GM21786 (cell line): ENCODE measurements at regions not wholly inside any gene's neighbourhood (a gene's known extent, or its start where the extent isn't known, plus 50 kb on each side); places are given as distances from the start of the nearest gene placed in this dataset.

Source experiments
- ATAC-seq: cut with Tn5 transposase; IDR thresholded peaks from one replicate; pipeline ENCODE4 v1.9.1; 2021; ENCODE audit not compliant: unreplicated experiment

DNA sequence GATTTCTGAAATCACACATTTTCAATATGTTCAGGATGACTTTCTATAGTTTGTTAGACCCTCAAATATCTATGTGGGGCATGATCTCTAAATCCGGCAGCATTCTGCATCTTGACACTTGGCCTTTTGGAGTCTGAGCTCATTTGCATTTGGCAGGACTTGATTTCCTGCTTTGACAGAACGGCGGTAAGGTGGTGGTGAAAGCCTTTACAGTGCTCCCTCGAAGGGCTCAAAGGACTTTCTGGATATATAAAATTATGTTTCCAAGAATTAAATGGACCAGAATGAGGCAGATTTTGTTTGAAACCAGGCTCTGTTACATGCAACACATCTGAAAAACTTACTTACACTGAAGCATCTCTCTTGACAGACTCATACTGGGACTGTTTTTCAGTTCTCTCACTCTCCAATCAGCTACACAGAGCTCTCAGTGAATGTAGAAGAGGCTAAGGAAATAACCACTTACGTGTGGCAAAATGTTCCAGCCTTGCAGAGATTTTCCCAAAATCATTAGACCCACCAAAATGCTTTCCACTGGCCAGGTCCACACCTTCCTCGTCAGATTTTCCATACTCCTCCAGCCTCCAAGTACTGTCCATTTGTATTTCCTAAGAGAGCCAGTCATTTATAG, 207.2 kb downstream of the SPRY2 start:
- ATAC-seq: no peak

DNA sequence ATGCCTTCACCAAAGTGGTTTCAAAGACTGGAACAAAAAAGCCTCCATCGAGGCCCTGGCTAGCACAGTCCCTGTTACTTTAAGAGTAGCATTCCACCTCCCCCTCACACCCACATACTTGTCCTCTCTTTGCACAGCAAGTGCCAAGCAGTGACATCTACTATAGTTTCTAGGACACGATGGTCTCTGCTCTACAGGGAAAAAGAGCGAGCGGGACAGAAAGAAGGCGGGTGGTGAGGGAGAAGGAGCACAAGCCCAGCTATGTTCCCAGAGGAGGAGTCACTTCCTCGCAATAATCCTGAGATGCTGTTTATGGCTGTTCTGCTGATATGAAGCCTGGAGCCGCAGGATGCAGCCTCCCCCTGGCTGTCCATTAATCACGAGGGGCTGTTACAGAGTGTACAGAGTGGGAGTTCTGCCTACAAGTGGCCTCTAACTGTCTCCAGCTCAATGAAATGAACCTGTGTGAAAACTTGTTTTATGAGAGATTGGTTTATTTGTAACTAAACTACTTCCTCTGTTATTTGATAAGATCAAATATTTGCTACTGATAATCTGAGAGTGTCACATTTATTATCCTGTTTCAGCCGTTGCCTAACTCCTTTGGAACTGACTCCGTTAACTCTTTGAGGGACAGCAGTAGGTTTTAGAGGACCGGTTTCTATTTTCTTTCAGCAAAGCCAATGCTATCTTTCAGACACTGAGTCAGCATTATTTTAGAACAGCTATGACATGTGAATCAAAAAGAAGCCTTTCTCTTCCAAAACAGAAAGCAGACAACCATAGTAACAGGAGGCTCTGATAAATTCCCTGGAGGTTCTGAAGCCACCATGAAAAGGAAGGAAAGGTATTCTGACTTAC, 208.0 kb downstream of the SPRY2 start:
- ATAC-seq: no peak

- ATAC-seq: no peak
Observed at GRCh38 chr13:80131204-80131603, 209.7 kb downstream of the SPRY2 start.

DNA sequence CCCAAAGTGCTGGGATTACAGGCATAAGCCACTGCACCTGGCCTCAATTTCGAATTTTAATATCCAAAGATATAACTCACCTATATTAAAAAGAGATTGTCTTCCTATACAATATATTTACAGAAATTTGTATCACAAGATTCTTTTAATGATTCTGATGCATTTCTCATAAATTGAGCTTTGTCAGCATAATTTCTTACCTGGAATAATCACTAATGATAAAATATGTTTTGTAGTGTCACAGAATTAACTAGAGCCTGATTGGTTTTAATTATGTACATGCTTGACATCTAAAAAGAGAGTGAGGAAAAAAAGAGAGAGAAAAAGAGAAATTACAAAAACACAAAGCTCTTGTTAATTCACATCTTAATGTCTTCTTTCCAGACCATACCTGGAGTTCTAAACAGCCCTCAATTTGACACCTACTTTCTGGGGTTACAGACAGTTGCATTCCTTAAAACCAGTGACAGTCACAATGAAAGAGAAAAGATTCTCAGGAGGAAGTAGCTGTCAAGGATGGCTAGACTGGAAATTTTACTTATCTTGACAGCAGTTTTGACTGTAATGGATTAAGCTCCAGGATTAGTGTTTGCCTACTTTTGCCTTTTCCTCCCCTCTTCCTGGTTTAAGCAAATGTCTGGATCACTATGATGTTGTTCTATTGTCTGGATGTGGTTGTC, 214.4 kb downstream of the SPRY2 start:
- no peak for ATAC-seq

GRCh38 chr13:80123945-80124344, 217.0 kb downstream of the SPRY2 start:
- no peak for ATAC-seq

DNA sequence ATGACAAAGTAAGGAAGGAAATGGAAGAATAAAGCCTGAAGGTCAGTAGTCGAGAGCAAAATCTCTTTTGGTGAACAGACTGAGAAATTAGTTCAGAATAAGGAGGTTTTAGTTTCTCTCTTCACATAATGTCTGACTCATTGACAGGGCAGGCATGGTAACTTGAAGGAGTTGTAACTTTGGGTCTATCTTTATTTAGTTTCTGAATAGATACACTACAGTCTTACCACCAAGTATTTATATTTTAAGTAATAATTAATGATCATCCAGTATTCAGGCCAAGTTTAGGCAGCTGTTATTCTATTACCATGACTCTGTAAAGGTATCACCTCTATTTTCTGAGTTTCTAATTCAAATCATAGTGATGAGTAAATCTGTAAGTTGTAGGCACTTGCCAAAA, 219.9 kb downstream of the SPRY2 start:
- ATAC-seq: peak; percentile 57

- ATAC-seq: no peak
Observed at GRCh38 chr13:80118506-80118905, 222.4 kb downstream of the SPRY2 start.

GRCh38 chr13:80118099-80118498, 222.8 kb downstream of the SPRY2 start:
- no peak for ATAC-seq

- ATAC-seq: no peak
Observed at GRCh38 chr13:80117515-80117914, 223.4 kb downstream of the SPRY2 start.

GRCh38 chr13:80116107-80116506, 224.8 kb downstream of the SPRY2 start:
- ATAC-seq: no peak

DNA sequence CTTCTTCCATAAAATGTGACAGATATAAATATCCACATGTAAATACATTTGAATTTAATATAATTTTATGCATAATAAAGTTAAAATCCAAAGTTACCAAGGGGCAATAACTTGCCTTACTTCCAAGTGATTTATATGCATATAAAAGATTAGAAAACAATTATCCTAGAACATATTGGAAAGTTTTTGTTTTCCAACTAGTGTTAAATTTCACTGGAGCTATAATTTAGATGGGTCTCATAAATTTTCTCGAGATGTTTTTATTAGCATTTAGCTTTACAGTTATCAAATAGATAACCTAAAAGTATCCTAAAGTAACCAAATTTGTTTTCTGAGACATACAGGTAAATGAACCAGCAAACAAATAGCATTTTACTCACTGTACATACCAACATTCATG, 225.3 kb downstream of the SPRY2 start:
- no peak for ATAC-seq

DNA sequence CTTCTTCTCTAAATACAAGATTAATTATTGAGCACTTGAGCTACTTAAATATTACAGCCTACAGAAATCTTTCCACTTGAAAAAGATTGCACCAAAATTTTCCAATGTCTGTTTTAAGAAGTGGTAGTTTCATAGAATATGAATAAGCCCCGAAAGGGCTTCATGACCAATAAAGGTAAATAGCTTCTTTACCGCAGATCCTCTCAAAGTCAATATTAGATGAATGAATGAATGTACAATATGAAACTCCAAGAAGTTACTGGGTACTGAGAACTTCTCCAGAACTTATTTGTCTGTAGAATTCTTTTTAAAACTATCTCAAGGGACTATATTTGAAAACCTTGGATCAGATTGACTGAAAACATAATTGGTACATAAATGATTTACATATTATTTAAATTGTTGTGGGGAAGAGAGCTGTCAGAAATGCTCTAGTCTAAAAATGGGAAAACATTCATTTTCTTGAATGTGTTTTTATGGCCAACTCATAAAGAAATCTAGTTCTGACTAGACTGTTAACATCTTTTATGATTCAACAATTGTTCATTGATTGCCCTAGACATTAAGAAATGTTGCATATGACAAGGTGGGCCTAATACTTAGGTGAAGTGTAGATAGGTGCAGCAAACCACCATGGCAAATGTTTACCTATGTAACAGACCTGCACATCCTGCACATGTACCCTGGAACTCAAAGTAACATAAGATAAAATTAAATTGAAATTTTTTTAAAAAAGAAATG, 227.0 kb downstream of the SPRY2 start:
- no peak for ATAC-seq

- ATAC-seq: no peak
Observed at GRCh38 chr13:80109303-80109702, 231.6 kb downstream of the SPRY2 start.

DNA sequence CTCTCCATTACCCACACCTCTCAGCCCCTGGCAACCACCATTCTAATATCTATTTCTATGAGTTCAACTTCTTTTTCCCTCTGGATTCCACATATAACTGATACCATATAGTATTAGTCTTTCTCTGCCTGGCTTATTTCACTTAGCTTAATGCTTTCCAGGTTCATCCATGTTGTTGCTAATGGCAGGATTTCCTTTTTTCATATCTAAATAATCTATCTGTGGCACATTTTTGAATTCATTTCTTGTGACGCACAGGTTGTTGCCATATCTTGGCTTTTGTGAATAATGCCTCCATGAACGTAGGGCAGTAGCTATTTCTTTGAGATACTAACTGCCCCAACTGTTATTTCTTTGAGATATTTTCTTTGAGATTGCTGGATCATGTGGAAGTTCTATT, 235.6 kb downstream of the SPRY2 start:
- ATAC-seq: no peak

DNA sequence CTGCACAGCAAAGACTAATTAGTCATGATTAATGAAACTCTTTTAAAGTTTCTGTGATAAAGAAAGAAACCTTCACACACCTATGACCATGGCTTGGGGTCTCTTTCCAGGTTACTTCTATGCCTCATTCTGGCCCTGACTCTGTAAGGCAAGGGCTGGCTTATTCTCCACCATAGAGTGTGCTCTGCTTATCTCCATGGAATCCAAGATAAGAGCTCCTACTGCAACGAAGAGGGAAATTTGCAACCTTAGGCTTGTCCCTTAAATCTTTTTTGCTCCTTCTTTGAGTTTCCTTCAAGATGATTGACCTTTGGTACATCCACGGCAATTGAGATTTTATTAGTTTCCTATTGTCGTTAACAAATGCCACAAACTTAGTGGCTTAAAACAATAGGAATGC, 239.9 kb downstream of the SPRY2 start:
- no peak for ATAC-seq

- ATAC-seq: no peak
Observed at GRCh38 chr13:80100636-80101035, 240.3 kb downstream of the SPRY2 start.

DNA sequence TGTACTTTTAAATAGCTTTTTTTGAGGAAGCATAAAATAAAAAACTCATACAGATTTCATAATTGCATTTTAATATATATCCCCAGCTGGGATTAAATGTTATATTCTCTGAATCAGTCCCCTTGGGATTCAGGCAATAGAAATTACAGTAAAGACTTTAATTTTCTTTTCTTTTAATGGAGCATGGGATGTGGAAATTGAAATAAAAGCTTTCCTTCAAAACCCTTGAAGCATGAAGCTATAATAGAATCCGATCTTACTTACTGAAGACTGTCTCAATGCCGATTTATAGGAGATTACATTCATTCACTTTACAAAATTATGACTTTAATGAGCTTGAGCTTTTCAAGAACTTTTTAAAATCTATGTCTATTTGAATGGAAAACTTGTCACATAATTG, 243.4 kb downstream of the SPRY2 start:
- no peak for ATAC-seq

DNA sequence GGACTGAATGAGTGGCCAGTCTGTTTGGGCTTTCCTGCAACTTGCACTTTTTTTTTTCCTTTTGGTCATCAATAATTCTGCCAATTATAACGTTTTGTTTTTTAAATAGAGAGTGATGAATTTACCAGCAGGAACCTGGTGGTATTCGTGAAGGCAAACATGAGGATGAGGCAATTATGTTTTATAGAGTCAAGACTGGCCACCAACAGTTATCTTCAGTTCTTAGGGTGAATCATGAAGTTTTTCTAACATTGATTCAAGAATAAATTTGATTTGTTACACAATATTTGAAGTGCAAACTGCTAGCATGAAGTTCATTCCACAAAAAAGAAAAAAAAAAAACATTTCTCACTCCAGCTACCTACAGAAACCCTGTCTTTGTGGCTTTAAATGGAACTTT, 244.5 kb downstream of the SPRY2 start:
- no peak for ATAC-seq

- no peak for ATAC-seq
Observed at GRCh38 chr13:80094526-80094925, 246.4 kb downstream of the SPRY2 start.

- no peak for ATAC-seq
Observed at GRCh38 chr13:80093888-80094287, 247.0 kb downstream of the SPRY2 start.

DNA sequence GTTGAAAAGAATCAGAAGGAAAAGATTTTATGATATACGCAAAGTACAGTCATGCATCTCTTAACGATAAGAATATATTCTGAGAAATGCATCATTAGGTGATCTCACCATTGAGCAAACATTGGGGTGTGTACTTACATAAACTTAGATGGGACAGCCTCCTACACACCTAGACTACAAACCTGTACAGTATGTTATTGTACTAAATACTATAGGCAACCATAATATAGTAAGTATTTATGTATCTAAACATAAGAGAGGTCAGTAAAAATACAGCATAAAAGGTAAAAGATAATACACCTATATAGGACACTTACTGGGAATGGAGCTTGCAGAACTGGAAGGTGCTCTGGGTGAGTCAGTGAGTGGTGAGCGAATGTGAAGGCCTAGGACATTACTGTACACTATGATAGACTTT, 254.6 kb downstream of the SPRY2 start:
- no peak for ATAC-seq
